GM19468 (cell line): ENCODE measurements at regions not wholly inside any gene's neighbourhood (a gene's known extent, or its start where the extent isn't known, plus 50 kb on each side); places are given as distances from the start of the nearest gene placed in this dataset.

Experiments
- ATAC-seq: cut with Tn5 transposase; IDR thresholded peaks from one replicate; pipeline ENCODE4 v1.9.1; 2021; ENCODE audit warnings: mild to moderate bottlenecking, moderate library complexity, moderate number of reproducible peaks; ENCODE audit not compliant: unreplicated experiment; ENCODE audit errors: extremely low read depth

DNA sequence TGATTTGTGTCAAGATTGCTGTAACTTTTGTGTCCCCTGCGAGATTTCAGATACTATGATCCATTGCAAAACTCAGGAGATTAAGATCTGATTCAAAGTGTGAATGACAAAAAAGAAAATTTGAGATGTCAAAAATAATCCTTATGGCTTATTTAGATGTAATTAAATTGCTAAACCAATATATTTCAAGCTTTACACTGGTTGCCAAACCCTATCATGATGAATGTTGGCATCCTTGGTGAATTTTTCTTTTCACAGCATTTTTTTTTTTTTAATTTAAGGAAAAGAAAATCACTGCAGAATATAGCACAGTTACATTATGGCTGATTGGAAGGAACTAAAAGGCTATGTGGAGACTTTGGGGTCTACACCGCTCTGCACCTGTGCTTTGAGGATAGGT is 133.5 kb upstream of the PITRM1 start:
- ATAC-seq = no peak

DNA sequence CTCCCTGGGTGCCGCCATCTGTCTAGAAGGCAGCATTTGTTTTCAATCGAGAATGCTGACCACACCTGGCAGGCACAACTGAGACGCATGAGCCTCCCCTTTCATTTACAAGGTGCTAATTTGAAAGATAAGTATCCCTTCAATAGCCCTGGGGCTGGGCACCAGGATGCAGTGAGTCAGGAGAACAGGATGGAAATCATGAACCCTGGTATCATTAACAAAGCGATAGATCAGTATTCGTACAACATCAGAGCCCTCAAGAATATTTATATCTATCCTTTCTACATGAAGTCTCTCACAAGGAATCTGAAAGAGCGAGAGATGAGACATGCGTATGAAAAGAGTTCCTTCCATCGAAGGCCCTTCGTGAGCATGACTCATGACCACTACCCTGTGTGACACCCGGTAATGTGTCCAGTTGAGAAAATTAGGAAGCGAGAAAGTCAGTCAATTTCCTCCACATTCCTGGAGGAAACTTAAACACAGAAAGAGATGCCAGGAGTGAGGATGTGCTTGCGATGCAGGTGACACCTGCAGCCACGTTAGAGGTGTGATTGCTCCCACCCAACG is 123.1 kb upstream of the PITRM1 start:
- no peak for ATAC-seq

DNA sequence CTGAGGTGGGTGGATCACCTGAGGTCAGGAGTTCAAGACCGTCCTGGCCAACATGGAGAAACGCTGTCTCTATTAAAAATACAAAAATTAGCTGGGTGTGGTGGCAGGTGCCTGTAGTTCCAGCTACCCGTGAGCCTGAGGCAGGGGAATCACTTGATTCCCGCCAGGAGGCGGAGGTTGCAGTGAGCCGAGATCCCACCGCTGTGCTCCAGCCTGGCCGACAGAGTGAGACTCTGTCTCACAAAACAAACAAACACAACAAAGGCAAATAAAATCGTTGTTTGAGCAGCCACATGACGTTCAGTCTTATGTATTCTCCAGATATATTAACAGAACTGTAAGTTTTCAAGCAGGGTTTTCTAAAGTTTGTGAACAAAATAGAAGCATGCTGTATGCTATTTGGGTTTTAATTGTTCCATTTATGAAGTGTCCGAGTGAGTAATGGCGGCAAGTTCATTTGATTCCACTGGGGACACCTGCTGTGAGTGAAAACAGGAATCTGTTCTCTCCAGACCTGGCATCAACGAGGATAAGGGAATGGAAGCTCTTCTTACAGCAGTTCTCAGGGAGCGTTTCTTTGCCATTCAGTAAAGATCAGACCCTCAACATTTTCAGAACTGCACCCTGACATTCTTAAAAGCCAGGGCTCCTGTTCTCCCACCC is 122.5 kb upstream of the PITRM1 start:
- ATAC-seq = no peak

DNA sequence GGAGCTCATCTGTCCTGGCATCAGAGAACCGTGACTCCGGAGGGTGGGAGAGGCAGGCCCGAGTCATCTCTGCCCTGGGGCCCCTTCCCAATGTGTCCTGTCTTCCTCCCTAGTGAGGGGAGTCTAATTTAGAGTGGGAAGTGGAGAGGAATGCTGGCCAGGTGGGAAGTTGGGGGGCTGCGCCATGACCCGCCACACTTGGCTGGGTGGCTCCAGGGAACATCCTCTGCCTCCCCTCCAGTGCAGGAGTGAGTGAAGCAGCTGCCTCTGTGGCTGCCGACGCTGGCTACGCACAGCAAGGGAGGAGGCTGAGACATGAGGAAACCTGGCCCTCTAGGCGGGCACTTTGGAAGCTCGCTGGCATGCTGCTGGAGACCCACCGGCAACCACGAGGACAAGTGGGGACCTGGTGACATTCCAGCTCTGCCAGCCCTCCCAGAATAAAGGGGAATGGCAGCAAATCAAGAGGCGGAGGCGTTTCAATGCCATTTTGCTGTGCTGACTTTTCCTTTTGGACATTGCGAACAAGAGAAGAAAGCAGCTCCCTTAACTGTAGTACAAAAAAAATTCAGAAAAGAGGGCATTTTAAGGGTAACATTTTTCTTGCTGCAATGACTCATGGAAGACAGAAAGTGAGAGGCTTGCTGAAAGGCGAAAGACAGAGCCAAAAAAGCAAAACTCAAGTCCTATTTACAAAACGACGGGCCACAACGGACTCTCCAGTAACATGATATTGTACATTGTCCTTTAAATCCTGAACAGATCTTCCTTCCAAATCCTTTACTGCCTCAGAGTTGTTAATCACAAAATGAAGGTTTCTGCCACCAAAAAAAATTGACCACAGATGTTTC is 121.2 kb upstream of the PITRM1 start:
- ATAC-seq = no peak

DNA sequence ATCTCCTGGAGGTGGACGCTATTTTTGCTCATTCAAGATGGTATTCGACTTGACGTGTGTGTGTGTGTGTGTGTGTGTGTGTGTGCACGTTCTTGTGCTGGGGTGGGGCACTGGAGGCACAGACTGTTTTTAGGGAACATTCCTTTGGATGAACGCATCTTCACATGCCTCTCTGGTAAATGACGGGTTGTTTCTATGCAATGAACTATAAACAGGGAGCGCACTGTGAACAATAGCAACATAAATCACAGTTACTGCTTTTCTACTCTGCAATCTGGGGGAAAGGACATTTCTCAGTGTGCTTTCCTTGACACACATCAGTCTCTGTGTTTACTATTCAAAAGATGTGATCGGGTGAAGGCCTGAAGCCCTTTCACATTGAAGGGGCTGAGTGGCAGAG is 120.1 kb upstream of the PITRM1 start:
- ATAC-seq = no peak

DNA sequence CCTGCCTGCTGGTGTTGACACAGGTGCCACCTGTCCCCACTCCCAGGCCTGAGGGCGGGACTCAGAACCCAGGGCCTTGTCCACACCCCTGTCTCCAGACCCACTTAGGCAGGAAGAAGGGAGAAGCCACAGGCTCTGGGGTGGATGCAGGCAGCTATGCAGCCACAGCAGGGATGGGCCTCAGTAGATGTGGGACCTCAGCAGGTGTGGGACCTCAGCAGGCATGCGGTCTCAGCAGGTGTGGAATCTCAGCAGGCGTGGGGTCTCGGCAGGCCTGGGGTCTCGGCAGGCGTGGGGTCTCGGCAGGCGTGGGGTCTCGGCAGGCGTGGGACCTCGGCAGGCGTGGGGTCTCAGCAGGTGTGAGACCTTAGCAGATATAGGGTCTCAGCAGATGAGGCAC is 118.0 kb upstream of the PITRM1 start:
- ATAC-seq = no peak

DNA sequence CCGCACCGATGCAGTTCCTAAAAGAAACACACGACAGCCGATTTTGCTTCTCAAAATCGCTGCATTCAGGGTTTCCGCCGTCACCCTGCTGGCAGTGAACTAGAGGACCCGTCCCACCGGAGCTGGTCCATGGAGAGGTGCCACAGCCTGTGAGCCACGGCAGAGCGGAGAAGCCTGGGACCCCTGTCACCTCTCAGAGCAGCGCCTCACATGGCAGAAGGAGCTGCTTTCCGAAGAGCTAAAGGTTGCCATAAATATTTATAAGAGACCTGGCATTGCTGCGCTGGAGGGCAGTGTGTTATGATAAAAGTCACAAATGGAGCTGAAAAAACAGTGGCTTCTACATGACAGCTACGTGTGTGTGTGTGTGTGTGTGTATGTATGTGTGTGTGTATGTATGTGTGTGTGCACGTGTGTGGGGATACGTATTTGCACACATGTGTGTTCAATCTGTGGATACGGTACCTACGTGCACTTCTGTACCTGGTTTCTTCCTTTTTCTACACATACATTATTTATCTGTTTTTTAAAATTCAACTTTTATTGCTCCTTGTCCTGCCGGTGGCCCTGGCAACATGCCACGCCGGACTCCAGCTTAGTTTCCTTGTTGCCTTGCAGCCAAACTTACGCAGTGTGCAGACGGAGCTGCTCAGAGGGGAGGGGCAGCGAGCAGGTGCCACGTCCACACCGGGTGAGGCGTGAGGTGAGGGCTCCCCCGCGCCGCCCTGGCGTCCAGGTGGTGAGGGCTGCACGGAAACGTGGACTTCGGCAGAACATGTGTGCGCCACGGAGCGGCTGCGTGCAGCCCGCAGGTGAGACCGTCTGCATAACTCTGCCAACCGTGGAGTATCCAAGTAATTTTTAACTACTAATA is 115.2 kb upstream of the PITRM1 start:
- ATAC-seq = no peak

DNA sequence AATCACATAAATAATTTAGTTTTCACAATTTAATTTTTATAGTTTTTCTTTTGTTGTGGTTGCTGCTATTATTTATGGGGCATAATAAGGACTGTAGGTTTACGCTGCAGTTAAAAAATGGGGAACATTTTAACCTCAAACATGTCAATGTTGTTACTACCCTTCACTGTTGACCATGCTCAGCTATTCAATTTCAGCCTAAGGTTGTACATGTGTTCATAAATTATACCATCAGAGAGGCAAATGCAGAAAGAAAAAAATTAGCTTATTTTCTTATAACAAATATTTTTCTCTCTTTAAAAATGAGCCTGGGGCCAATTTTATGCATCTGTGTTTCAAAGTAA is 110.1 kb upstream of the PITRM1 start:
- no peak for ATAC-seq

DNA sequence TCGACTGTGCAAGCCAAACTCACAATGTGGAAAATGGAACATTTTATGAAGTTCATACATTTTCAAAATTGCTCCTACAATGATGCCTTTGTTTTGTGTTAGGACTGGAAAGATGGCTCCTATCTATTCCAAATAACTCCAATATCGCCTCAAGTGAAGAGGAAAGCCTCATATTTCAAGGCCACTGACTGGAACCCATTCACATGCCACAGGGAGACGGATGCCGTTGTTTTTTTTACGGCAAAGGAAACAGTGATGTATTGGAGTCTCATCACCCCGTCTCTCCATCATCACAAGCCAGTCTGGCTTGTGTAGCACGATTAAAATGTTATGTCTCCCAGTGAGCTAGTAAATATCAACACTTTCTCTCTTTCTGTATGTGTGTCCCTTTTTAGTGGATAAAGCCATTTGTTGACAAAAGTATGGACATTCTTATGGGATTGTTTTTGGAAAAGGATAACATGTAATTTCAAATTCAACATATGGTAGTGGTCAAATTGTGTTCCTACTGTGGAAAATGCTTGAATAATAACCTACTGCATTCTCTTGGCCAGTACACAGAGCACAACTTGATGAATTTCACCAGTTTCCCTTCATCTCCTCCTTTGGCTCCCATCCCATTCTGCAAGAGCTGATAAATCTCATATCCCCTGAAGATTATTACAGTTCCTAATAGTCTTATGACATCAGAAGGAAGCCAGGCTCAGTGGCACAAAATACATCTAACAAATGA is 109.5 kb upstream of the PITRM1 start:
- ATAC-seq = no peak

DNA sequence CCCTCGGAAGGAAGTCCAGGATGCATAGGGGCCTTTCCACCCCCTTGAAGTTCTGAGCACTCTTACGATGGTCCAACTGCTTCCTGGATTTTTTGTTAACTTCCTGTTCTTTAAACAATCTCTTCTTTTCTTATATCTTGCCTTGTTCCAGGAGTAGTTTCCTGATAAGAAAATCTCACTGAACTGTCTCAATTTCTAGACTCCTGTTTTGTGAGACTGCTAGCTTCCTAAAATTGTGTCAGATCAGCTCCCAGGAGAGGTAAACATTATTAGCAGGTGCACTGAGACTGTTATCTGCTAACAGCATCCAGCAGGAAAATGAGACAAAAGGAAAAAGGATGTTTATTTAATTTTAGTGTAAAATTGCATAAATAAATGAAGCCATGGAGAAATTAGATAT is 106.2 kb upstream of the PITRM1 start:
- no peak for ATAC-seq

DNA sequence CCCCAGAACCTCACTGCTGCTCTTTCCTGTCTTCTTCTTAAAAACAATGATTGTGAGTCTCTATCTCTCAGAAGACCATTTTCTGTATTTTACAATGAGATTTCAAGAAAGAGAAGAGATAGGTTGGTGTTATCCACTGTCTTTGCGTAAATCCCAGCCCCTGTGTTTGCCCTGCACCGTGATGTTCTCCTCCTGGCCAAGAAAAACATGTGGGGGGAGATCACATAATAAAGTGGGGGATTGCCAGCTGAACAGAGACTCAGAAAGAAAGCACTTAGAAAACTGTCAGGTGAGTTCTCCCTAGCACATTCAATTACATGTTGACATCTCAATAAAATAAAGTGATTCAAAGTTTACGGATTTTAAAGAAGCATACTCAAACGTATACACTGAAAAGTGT is 105.0 kb upstream of the PITRM1 start:
- ATAC-seq = no peak

DNA sequence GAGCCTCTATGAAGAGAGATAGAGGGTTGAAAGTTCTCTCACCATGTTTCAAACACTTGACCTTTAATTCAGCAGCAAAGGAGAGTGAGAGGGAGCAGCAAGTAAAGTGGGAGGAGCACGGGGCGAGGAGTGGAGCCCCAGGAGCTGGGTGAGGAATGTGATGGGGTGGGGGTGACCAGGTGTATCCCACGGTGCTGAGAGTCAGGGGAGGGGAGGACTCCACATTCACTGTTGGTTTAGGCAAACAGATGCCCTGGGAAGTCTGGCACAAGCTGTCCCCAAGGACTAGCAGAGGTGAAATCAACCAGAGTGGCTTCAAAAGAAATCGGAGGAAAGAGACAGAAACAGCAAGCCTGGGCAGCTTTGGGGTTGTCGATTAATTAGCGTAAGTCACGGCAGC is 101.8 kb upstream of the PITRM1 start:
- no peak for ATAC-seq

DNA sequence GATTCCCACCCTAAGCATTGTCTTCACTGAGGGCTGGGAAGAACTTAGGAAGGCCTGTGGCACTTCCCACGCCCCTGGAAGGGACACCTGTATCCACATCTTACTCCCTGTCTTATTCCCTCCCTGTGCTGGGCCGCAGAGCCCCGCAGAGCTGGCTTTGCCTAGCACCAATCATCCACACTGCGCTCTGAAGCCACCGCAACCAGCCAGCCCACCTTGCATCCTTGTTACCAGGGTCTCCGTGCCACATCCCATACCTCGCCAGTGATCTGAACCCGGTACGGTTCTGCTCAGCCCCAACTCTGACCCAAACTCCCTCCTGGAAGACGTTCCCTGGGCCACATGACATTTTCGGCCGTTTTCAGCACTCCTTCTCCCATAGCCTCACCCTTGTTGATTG is 101.4 kb upstream of the PITRM1 start:
- no peak for ATAC-seq

DNA sequence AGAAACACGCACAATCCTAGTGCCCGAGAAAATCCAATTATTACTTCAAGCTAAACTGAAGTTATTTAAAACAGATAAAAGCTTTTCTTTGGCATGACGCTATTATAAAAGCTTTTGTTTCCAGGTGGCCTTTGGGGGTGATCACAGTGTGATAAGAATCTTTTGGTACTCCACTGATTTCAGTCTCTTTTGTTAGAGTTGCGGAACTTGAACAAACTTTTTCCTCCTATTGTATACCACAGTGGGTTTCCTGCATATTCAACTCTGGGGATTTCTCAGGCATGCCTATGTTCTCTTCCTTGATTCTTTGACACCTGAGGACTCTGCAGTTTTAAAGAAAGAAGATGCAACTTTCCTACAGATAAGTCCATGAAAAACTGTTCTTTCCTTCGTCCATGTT is 99.7 kb upstream of the PITRM1 start:
- no peak for ATAC-seq

DNA sequence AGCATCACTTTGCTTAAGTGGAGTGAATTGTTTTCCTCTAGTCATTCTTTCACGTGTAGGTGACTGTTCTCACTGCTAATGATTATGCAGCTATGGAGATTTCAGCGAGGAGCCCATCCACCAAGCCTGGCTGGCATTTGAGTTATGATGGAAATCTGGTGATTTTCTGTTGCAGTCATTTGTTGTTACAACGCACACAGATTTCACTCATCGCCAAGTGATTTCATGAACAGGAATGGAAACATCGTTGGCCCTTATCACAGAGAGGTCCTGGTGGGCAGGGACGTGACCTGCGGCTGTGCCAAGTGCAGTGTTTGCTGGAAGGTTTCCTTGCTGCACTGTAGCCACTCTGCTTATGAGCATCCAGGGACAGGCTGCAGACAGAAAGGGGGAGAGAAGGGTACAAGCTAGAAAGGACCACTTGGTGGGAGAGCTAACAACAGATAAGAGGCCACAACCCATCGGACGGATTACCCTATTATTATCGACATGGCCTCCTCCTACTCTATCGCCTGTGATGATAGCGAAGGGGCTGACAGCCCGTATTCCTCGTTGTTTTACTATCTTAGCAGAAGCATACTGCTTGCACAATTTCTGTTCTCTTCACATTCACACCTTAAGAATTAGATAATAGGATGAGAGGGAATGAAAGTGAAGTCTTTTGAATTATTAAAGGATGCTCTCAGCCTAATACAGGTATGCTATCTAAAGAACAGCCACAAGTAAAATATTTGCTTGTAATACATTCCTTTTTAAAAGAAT is 99.0 kb upstream of the PITRM1 start:
- ATAC-seq = no peak

DNA sequence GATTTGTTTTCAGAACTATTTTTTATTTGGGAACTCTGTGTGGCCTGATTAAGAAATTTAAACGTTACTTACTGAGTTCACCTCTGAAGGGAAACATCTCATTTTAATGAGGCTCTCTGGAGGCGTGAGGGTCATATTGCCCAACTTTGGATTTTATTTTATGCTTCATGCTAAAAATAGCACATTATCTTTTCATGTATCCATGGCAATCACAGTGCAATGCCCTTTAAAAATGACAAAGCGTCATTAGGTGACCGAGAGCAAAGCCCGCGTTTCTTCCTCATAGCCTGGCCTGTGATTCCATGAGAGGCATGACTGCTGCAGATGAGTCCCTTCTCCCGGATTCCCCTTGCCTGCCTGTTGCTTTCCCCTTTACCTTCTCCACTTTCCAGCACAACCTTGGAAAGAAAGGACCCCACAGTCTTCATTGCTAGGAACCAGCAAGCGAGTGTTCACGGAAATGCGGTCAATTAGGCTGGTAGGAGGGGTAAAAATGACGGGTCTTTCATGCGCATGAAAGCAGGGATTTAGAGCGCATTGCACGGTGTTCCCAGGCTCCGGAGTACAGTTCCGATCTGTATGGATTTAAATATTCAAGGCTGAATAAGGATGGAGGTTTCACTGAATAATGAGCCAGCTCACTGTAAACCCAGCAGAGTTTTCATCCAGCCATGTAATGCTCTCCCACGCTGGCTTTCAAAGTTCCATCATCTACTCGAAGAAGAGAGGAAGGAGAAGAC is 98.2 kb upstream of the PITRM1 start:
- ATAC-seq = no peak

DNA sequence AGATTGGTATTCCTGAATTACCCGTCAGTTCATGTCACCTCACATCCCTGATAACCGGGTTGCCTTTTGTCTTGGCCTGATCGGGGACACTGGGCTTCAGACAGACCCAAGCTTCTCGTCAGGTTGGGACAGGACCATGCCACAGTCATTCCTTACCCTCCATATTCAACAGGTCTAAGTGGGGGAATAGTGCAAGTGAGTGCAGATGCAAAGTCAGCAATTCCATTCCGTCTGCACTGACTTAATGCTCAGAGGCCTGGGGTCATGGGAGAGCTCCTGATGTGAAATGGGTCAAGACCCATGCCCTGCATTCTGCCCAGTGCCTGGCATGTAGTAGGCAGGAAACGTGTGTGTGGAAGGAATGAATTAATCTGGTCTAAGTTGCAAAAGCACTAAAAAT is 95.4 kb upstream of the PITRM1 start:
- no peak for ATAC-seq

DNA sequence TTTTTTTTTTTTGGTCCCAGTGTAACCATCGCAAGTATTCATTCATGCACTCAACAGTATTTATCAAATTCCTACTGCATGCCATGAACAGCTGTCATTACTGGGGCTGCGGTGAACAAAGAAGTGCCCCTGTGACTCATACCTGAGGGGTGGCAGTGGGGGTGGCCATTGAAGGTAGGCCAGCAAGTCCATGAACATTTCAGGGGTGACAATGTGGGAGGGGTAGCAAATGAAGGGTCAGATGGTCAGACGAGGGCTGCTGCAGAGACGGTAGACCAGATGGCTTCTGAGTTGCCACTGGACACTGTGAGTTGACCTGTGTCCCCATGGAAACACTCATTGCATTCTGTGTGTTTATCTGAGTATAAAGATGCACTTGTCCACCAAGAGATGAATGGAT is 92.5 kb upstream of the PITRM1 start:
- ATAC-seq = no peak
